ENCODE measurements at regions not wholly inside any gene's neighbourhood (a gene's known extent, or its start where the extent isn't known, plus 50 kb on each side); places are given as distances from the start of the nearest gene placed in this dataset.
A peak's percentile ranks its signal among the peaks of the same experiment; 100 is the strongest.

DNA sequence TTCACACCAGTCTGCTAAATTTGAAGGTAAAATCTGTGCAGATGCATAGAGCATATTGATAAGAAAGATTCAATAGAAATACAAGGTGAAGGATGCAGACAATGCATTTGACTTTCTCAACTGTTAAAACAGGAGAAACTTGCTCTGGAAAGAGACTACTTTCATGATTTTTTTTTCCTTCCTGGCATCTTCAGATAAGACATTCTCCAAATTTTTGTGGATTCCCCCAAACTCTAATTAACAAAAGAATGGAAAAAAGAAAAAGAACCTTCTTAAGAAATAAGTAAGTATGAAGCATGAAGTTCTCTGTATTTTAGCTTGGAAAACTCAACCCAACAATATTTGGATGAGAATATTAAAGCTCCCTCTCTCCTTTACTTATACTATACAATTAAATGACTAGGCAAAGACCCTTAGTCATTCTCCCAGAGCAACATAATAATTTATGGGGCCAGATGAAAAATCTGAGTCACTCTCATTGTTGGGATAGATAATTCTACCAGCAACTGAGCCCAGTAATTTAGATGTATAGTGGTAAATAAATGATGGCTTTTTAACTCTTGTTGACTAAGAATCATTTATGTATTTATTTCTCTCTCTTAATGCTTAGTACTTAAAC, 298.7 kb upstream of the COL3A1 start:
- H4K20me1 ChIP-seq (ENCODE audit: control insufficient read depth, extremely low read depth, insufficient read depth, low read length), result no peaks in the 10 kb centered on the region
- peak; percentile 46 to 80 for DNase-seq (ENCODE audit: low read depth in 2 of 2)
- H2AFZ ChIP-seq (ENCODE audit: low read length), result no peak overlapping the region
- H3K4me1 ChIP-seq (ENCODE audit: control insufficient read depth, extremely low read depth, insufficient read depth, low read length), result no peaks in the 10 kb centered on the region
- TF ChIP-seq, protein P1, sequence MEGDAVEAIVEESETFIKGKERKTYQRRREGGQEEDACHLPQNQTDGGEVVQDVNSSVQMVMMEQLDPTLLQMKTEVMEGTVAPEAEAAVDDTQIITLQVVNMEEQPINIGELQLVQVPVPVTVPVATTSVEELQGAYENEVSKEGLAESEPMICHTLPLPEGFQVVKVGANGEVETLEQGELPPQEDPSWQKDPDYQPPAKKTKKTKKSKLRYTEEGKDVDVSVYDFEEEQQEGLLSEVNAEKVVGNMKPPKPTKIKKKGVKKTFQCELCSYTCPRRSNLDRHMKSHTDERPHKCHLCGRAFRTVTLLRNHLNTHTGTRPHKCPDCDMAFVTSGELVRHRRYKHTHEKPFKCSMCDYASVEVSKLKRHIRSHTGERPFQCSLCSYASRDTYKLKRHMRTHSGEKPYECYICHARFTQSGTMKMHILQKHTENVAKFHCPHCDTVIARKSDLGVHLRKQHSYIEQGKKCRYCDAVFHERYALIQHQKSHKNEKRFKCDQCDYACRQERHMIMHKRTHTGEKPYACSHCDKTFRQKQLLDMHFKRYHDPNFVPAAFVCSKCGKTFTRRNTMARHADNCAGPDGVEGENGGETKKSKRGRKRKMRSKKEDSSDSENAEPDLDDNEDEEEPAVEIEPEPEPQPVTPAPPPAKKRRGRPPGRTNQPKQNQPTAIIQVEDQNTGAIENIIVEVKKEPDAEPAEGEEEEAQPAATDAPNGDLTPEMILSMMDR (conservative IDR thresholded peaks at IDR 0.05 in 1 of 2, IDR thresholded peaks at IDR 0.05 in 1 of 2; ENCODE audit: low read depth in 1 of 2, low read length in 2 of 2), result no peak
- no peak for TF ChIP-seq EZH2 (IDR thresholded peaks at IDR 0.05; ENCODE audit: low read length, missing control alignments)
- H3K4me3 ChIP-seq (replicated peaks in 1 of 4; ENCODE audit: control extremely low read depth in 1 of 4, insufficient read depth in 1 of 4, low read depth in 3 of 4, low read length in 4 of 4), result no peak overlapping the region
- H3K36me3 ChIP-seq (ENCODE audit: control insufficient read depth, insufficient read depth, low read length), result no peaks in the 10 kb centered on the region
- H3K27ac ChIP-seq (ENCODE audit: insufficient read depth, low read length), result no peak overlapping the region
- no peak overlapping the region for H3K4me2 ChIP-seq (ENCODE audit: extremely low read depth, insufficient read depth, low read length)
- no peak overlapping the region for H3K9ac ChIP-seq (ENCODE audit: insufficient read depth, low read length)
- H3K79me2 ChIP-seq (ENCODE audit: control insufficient read depth, insufficient read depth, low read length), result no peaks in the 10 kb centered on the region
- H3K27me3 ChIP-seq (ENCODE audit: control insufficient read depth, insufficient read depth, low read length), result no peaks in the 10 kb centered on the region
- H3K9me3 ChIP-seq (ENCODE audit: control insufficient read depth, insufficient read depth, low read depth, low read length), result no peaks in the 10 kb centered on the region

DNA sequence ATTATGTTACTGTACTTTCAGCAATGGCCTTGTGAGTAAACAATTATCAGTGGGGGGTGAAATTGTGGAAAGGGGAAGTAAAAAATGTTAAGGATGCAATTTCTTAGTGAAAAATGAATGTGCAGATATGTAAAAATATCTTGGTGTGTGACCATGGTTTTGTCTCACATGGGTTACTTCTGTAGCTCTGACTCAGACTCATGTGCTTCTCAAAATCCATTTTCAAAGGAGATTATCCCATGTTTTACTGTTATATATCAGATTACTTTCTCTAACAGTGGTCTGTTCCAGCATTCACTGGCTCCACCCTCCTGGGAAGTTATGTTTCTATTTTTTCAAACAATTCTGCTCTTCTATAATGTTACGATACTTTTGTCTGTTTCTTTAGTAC, 298.2 kb upstream of the COL3A1 start:
- Histone ChIP-seq H3K9ac (ENCODE audit: insufficient read depth, low read length) (no peak overlapping the region), H3K36me3 (ENCODE audit: control insufficient read depth, insufficient read depth, low read length) (no peaks in the 10 kb centered on the region), H3K27ac (ENCODE audit: insufficient read depth, low read length) (no peak overlapping the region), H4K20me1 (ENCODE audit: control insufficient read depth, extremely low read depth, insufficient read depth, low read length) (no peaks in the 10 kb centered on the region), H3K27me3 (ENCODE audit: control insufficient read depth, insufficient read depth, low read length) (no peaks in the 10 kb centered on the region), H3K4me2 (ENCODE audit: extremely low read depth, insufficient read depth, low read length) (no peak overlapping the region), H3K79me2 (ENCODE audit: control insufficient read depth, insufficient read depth, low read length) (no peaks in the 10 kb centered on the region), H2AFZ (ENCODE audit: low read length) (no peak overlapping the region), H3K4me1 (ENCODE audit: control insufficient read depth, extremely low read depth, insufficient read depth, low read length) (no peaks in the 10 kb centered on the region), H3K9me3 (ENCODE audit: control insufficient read depth, insufficient read depth, low read depth, low read length) (no peaks in the 10 kb centered on the region), H3K4me3 (replicated peaks in 1 of 4; ENCODE audit: control extremely low read depth in 1 of 4, insufficient read depth in 1 of 4, low read depth in 3 of 4, low read length in 4 of 4) (no peak overlapping the region)
- TF ChIP-seq EZH2 (IDR thresholded peaks at IDR 0.05; ENCODE audit: low read length, missing control alignments), result no peak
- TF ChIP-seq, protein P1 (conservative IDR thresholded peaks at IDR 0.05 in 1 of 2, IDR thresholded peaks at IDR 0.05 in 1 of 2; ENCODE audit: low read depth in 1 of 2, low read length in 2 of 2), result no peak
- peak; percentile 80 to 83 for DNase-seq (ENCODE audit: low read depth in 2 of 2)

DNA sequence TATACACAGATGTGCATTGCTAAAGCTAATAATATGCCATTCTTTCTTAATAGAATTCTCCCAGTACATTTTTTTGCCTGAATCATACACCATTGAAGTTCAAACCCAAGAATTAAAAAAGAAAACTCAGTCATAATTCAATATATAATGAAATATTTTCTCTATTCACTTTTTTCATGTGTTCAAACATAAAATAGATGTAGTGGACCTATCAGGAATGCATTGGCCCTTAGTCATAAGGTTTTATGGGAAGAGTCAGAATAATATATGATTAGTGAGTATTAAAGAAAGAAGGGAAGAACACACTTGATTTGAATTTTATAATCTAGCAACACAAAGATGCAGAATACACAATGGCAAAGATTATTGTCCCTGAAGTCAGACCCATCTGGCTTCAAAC, 297.0 kb upstream of the COL3A1 start:
- H3K27ac ChIP-seq (ENCODE audit: insufficient read depth, low read length), result no peak overlapping the region
- no peak overlapping the region for H3K4me2 ChIP-seq (ENCODE audit: extremely low read depth, insufficient read depth, low read length)
- no peaks in the 10 kb centered on the region for H3K9me3 ChIP-seq (ENCODE audit: control insufficient read depth, insufficient read depth, low read depth, low read length)
- no peaks in the 10 kb centered on the region for H3K79me2 ChIP-seq (ENCODE audit: control insufficient read depth, insufficient read depth, low read length)
- no peaks in the 10 kb centered on the region for H3K36me3 ChIP-seq (ENCODE audit: control insufficient read depth, insufficient read depth, low read length)
- no peaks in the 10 kb centered on the region for H3K27me3 ChIP-seq (ENCODE audit: control insufficient read depth, insufficient read depth, low read length)
- no peak overlapping the region for H3K9ac ChIP-seq (ENCODE audit: insufficient read depth, low read length)
- TF ChIP-seq, protein P1 (conservative IDR thresholded peaks at IDR 0.05 in 1 of 2, IDR thresholded peaks at IDR 0.05 in 1 of 2; ENCODE audit: low read depth in 1 of 2, low read length in 2 of 2), result no peak
- no peak for TF ChIP-seq EZH2 (IDR thresholded peaks at IDR 0.05; ENCODE audit: low read length, missing control alignments)
- H2AFZ ChIP-seq (ENCODE audit: low read length), result no peak overlapping the region
- no peaks in the 10 kb centered on the region for H4K20me1 ChIP-seq (ENCODE audit: control insufficient read depth, extremely low read depth, insufficient read depth, low read length)
- peak in 1 of 2 donors; percentile 17 for DNase-seq (ENCODE audit: low read depth in 2 of 2)
- H3K4me1 ChIP-seq (ENCODE audit: control insufficient read depth, extremely low read depth, insufficient read depth, low read length), result no peaks in the 10 kb centered on the region
- H3K4me3 ChIP-seq (replicated peaks in 1 of 4; ENCODE audit: control extremely low read depth in 1 of 4, insufficient read depth in 1 of 4, low read depth in 3 of 4, low read length in 4 of 4), result no peak overlapping the region
